PFSK-1 (cell line): ENCODE measurements at regions not wholly inside any gene's neighbourhood (a gene's known extent, or its start where the extent isn't known, plus 50 kb on each side); places are given as distances from the start of the nearest gene placed in this dataset.

Source experiments
- FOXP2 ChIP-seq: optimal IDR thresholded peaks from 2 replicates; pipeline ENCODE3; 2011; ENCODE audit warnings: borderline replicate concordance, control low read depth, inconsistent platforms; ENCODE audit not compliant: insufficient read depth; ENCODE audit errors: extremely low read length, extremely low read depth
- POLR2AphosphoS5 ChIP-seq: IDR thresholded peaks from 2 replicates; pipeline ENCODE4 v1.6.1; 2012; ENCODE audit warnings: low read depth, mild to moderate bottlenecking, control low read depth, low read length, moderate library complexity
- SIN3A ChIP-seq: IDR thresholded peaks from 2 replicates; pipeline ENCODE4 v1.6.1; 2012; ENCODE audit warnings: mild to moderate bottlenecking, low read length, moderate library complexity, borderline replicate concordance; ENCODE audit not compliant: insufficient read depth
- TAF1 ChIP-seq: IDR thresholded peaks from 2 replicates; pipeline ENCODE4 v1.6.1; 2012; ENCODE audit warnings: low read length, control low read depth, borderline replicate concordance; ENCODE audit not compliant: insufficient read depth
- TF ChIP-seq, protein P1 (sequence below), 2 experiments: IDR thresholded peaks; 2 replicates each; pipeline versions ENCODE4 v1.6.1 to v1.8.0; 2011 to 2012; ENCODE audit warnings: low read depth in 2 of 2, low read length in 2 of 2, control low read depth in 1 of 2, inconsistent platforms in 1 of 2, mild to moderate bottlenecking in 1 of 2, moderate library complexity in 1 of 2; ENCODE audit not compliant: insufficient read depth in 1 of 2

- no peak for TF ChIP-seq SIN3A
- no peak for TF ChIP-seq POLR2AphosphoS5
- no peak for TF ChIP-seq FOXP2
- TF ChIP-seq TAF1, result no peak
- TF ChIP-seq, protein P1, sequence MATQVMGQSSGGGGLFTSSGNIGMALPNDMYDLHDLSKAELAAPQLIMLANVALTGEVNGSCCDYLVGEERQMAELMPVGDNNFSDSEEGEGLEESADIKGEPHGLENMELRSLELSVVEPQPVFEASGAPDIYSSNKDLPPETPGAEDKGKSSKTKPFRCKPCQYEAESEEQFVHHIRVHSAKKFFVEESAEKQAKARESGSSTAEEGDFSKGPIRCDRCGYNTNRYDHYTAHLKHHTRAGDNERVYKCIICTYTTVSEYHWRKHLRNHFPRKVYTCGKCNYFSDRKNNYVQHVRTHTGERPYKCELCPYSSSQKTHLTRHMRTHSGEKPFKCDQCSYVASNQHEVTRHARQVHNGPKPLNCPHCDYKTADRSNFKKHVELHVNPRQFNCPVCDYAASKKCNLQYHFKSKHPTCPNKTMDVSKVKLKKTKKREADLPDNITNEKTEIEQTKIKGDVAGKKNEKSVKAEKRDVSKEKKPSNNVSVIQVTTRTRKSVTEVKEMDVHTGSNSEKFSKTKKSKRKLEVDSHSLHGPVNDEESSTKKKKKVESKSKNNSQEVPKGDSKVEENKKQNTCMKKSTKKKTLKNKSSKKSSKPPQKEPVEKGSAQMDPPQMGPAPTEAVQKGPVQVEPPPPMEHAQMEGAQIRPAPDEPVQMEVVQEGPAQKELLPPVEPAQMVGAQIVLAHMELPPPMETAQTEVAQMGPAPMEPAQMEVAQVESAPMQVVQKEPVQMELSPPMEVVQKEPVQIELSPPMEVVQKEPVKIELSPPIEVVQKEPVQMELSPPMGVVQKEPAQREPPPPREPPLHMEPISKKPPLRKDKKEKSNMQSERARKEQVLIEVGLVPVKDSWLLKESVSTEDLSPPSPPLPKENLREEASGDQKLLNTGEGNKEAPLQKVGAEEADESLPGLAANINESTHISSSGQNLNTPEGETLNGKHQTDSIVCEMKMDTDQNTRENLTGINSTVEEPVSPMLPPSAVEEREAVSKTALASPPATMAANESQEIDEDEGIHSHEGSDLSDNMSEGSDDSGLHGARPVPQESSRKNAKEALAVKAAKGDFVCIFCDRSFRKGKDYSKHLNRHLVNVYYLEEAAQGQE (IDR thresholded peaks at IDR 0.05; ENCODE audit: insufficient read depth in 1 of 2, low read depth in 2 of 2, low read length in 2 of 2), result no peak
These were observed 1296.0 kb upstream of the NXPH2 start for GRCh38 chr2:140076164-140076563.

DNA sequence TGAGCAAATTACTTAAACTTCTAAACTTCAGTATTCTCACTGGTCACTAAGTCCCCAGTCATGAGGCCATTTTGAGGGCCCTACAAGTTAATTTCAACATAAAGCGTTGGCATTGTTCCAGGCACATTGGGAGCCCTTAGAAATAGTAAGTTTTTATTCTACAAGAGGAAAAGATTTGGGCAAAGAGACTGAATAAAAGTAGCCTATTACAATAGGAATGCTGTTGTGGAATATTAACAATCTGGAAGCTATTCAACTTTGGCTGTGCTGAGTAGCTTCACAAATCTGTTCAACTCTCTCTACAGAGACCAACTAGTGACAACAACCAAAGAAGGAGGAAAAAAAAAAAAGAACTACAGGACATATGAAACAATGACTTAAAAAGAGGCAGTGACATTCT, 1287.5 kb upstream of the NXPH2 start:
- no peak for TF ChIP-seq POLR2AphosphoS5
- TF ChIP-seq FOXP2, result no peak
- TF ChIP-seq TAF1, result no peak
- TF ChIP-seq SIN3A, result no peak
- TF ChIP-seq, protein P1 (IDR thresholded peaks at IDR 0.05; ENCODE audit: insufficient read depth in 1 of 2, low read depth in 2 of 2, low read length in 2 of 2), result no peak

GRCh38 chr2:140064243-140064642, 1284.1 kb upstream of the NXPH2 start:
- no peak for TF ChIP-seq FOXP2
- TF ChIP-seq, protein P1 (IDR thresholded peaks at IDR 0.05; ENCODE audit: insufficient read depth in 1 of 2, low read depth in 2 of 2, low read length in 2 of 2), result no peak

GRCh38 chr2:140063356-140063755, 1283.2 kb upstream of the NXPH2 start:
- TF ChIP-seq, protein P1 (IDR thresholded peaks at IDR 0.05; ENCODE audit: insufficient read depth in 1 of 2, low read depth in 2 of 2, low read length in 2 of 2), result no peak
- TF ChIP-seq TAF1, result no peak

DNA sequence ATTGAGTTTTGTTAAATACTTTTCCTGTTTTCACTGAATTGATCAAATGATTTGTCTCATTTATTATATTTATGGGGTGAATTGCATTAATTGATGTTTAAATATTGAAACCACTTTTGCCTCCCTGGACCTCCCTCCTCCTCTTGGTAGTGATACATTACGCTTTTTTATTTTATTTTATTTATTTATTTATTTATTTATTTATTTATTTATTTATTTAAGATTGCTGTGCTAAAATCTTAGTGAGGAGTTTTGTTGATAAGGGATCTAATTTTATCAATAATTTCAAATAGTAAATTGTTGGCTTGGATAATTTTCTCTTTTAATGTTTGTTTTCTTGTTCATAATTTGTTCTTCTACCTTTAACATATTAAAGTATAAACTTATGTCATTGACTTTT, 1281.0 kb upstream of the NXPH2 start:
- TF ChIP-seq POLR2AphosphoS5 (no peak), FOXP2 (no peak), TAF1 (no peak), SIN3A (no peak)
- TF ChIP-seq, protein P1 (IDR thresholded peaks at IDR 0.05; ENCODE audit: insufficient read depth in 1 of 2, low read depth in 2 of 2, low read length in 2 of 2), result no peak
